ENCODE measurements at regions not wholly inside any gene's neighbourhood (a gene's known extent, or its start where the extent isn't known, plus 50 kb on each side); places are given as distances from the start of the nearest gene placed in this dataset.
"Not testable (repeated sequence)": the region's sequence is repeated elsewhere in the genome, so short reads cannot be mapped to it uniquely, and the experiment has no call there.

- DNase-seq (ENCODE audit: insufficient read length, low spot score); FAIRE-seq: not testable (repeated sequence)
Observed at GRCh38 chr1:95167503-95167902, 50.3 kb downstream of the TLCD4 start.

- TF ChIP-seq POLR2A (IDR thresholded peaks at IDR 0.05; ENCODE audit: low read depth, low read length) = no peak
- FAIRE-seq = no peak
- DNase-seq (ENCODE audit: insufficient read length, low spot score) = no peak
Observed at GRCh38 chr1:95168028-95168427, 50.9 kb downstream of the TLCD4 start.

GRCh38 chr1:95168761-95169351 lies 51.7 kb downstream of the TLCD4 start:
- TF ChIP-seq POLR2A (IDR thresholded peaks at IDR 0.05; ENCODE audit: low read depth, low read length) = no peak
- no peak for FAIRE-seq
- no peak for DNase-seq (ENCODE audit: insufficient read length, low spot score)

GRCh38 chr1:95169548-95169947 lies 52.4 kb downstream of the TLCD4 start:
- TF ChIP-seq POLR2A (IDR thresholded peaks at IDR 0.05; ENCODE audit: low read depth, low read length) = no peak
- FAIRE-seq = peak; percentile 57
- no peak for DNase-seq (ENCODE audit: insufficient read length, low spot score)

- DNase-seq (ENCODE audit: insufficient read length, low spot score) (no peak), FAIRE-seq (no peak)
Observed at GRCh38 chr1:95171270-95172245, 54.4 kb downstream of the TLCD4 start.

GRCh38 chr1:95176861-95177260 lies 57.1 kb upstream of the RWDD3 start:
- DNase-seq (ENCODE audit: insufficient read length, low spot score) = no peak
- no peak for TF ChIP-seq POLR2A (IDR thresholded peaks at IDR 0.05; ENCODE audit: low read depth, low read length)
- FAIRE-seq = no peak

More at GRCh38 chr1:95171270-95172245, 54.4 kb downstream of the TLCD4 start:
- TF ChIP-seq POLR2A (IDR thresholded peaks at IDR 0.05; ENCODE audit: low read depth, low read length) = no peak

- DNase-seq (ENCODE audit: insufficient read length, low spot score) (no peak), FAIRE-seq (no peak)
- no peak for TF ChIP-seq POLR2A (IDR thresholded peaks at IDR 0.05; ENCODE audit: low read depth, low read length)
Observed at GRCh38 chr1:95179205-95179986, 54.6 kb upstream of the RWDD3 start.

- TF ChIP-seq POLR2A (IDR thresholded peaks at IDR 0.05; ENCODE audit: low read depth, low read length) = no peak
- DNase-seq (ENCODE audit: insufficient read length, low spot score) = no peak
- FAIRE-seq = no peak
Observed at GRCh38 chr1:95180371-95180770, 53.6 kb upstream of the RWDD3 start.

GRCh38 chr1:95181096-95181495 lies 52.9 kb upstream of the RWDD3 start:
- DNase-seq (ENCODE audit: insufficient read length, low spot score) (no peak), FAIRE-seq (no peak)

GRCh38 chr1:95183952-95184351 lies 50.1 kb upstream of the RWDD3 start:
- no peak for FAIRE-seq
- TF ChIP-seq POLR2A (IDR thresholded peaks at IDR 0.05; ENCODE audit: low read depth, low read length) = no peak
- no peak for DNase-seq (ENCODE audit: insufficient read length, low spot score)

More at GRCh38 chr1:95181096-95181495, 52.9 kb upstream of the RWDD3 start:
- no peak for TF ChIP-seq POLR2A (IDR thresholded peaks at IDR 0.05; ENCODE audit: low read depth, low read length)
